ENCODE measurements at regions not wholly inside any gene's neighbourhood (a gene's known extent, or its start where the extent isn't known, plus 50 kb on each side); places are given as distances from the start of the nearest gene placed in this dataset.
"Not testable (repeated sequence)": the region's sequence is repeated elsewhere in the genome, so short reads cannot be mapped to it uniquely, and the experiment has no call there.

DNA sequence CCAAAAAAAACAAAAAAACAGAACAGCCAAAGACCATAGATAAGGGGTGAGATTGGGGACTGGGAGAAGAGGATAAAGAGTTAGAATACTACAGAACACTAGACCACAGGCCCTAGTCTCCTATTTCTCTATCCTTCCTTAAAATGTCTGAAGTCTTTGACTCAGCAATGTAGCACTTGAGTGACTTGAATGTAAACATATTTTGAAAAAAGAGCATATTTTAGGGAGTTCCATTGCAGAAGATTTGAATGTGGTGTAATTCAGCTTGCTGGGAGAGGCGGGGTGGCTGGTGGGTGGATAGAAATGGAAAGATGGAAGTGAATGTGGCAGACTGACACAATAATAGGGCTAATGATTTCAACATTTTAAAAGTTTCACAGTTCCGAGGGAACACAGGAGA is 144.9 kb downstream of the CHIC2 start:
- no peak for DNase-seq

DNA sequence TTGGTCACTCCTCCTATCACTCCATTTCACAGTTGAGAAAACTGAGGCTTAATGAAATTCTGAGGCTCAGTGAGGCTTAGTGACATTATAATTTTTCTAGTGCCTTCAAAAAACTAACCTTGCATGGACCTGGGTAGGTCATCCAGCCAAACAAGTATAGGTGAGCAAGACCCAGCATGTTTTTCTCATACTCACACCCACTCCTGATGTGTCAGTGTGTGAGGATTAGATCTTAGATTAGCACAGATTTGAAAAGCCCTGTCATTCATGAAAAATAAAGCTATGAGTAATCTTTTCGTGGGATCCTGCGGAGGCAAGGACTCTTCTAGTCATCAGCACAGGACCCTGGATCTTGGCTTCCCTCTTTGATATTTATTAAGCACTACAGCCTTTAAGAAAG is 146.7 kb downstream of the CHIC2 start:
- no peak for DNase-seq

DNA sequence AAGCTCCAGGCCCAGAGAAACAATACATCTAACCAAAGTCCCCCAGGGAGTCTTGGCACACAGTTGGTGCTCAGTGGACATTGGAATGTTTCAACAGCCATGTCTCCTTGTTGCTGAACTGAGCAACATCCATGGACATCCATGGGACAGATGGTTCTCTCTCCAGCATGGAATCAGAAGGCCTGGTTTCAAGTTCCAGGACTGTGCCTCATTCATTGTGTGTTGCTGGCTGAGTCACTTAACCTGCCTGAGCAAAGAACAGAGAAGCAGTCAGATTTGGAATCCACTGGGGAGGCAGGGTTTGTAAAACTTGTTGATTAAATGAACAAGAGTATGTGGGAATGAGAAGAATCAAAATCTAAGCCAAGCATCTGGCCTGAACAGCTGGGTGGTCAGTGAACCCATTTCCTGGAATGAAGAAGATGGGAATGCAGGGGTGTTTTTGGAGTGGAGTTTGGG is 147.9 kb downstream of the CHIC2 start:
- no peak for DNase-seq

DNA sequence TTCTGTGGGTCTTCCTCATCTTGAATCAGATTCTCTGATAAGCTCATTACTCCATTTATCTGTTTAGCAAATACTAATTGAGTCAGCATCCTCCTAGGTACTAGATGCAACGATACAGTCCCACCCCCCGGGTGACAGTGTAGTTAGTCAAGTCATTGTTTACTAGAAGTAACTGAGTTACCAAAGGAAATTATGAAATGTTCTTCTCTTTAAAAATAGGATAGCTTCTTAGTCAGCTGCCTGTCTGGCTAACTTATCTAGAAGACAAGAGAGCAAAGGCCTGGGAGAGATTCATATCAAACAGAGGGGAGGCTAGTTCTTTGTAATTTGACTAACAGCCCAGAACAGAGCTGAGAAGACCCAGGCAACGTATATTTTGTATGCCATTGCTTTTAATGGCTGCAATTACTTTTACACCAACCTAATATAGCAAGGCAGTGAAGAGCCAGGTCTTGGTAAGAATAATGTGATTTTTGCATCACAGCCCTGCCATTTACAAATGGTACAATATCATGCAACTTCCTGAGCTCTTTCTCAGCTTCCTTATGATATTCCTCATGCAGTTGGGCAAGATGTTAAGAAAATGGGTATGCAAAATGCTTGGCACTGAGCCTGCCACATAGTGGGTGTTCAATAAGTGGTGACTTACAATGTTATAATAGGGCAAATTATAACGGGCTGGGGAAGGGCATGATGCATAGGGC is 149.9 kb downstream of the CHIC2 start:
- no peak for DNase-seq

DNA sequence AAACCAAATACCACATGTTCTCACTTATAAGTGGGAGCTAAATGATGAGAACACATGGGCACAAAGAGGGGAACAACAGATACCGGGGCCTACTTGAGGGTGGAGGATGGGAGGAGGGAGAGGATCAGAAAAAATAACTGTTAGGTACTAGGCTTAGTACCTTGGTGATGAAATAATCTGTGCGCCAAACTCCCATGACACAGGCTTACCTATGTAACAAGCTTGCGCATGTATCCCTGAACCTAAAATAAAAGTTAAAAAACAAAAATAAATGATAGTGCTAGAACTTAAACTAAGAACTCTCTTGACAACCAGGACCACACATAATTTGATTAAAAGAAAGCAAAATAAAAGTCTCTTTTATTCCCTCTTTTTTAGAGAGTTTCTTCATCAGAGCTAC is 150.6 kb downstream of the CHIC2 start:
- no peak for DNase-seq

DNA sequence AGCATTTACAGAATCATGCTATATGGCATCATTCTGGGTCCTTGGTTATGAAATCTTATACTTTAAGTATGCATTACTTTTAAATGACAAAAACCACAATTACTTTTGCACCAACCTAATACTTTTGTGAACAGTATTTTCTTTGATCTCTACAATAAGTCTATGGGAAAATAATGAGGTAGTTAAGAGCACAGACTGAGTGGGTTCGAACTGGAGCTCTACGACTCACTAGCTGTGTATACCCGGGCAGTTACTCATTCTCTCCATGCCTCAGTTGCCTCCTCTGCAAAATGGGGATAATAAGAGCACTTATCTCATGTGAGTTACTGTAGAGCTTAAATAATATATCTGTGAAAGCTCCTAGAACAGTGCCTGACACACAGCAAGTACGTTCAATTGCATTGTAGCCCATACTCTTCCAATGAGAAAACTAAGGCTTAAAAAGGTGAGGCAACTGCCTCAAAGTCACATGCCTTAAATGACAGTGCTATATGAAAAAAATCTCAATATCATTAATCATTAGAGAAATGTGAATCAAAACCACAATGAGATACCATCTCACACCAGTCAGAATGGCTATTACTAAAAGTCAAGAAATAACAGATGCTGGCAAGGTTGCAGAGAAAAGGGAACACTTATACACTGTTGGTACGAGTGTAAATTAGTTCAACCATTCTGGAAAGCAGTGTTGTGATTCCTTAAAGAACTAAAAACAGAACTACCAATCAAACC is 151.5 kb downstream of the CHIC2 start:
- no peak for DNase-seq

DNA sequence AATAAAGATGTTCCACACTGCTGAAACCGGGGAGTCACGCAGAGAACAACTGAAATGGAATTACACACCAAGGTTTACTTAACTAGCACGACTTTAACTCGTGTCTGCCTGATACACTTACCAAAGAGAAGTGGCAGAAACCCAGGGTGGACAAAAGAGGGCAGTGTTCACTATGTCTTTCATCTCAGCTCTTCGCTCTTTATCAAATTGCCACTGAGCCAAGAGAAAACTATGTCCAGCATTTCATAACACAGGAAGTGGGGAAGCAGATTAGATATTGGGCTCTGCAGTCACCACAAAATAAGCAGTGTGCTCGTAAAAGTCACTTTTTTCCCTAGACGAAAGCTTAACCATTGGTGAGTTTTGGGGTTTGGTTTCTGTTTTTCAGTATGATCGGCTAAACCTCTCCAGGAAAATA is 155.7 kb downstream of the CHIC2 start:
- no peak for DNase-seq

DNA sequence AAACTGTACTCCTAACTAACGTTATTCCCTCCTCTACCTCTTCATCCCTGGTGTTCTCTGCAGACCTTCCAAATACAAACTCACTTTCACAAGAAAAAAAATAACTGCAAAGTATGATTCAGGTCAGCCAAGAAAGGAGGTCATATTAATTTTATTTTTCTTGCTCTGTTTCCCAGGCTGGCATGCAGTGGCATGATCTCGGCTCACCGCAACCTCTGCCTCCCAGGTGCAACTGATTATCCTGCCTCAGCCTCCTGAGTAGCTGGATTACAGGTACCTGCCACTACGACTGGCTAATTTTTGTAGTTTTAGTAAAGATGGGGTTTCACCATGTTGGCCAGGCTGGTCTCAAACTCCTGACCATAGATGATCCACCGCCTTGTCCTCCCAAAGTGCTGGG is 156.6 kb downstream of the CHIC2 start:
- no peak for DNase-seq

DNA sequence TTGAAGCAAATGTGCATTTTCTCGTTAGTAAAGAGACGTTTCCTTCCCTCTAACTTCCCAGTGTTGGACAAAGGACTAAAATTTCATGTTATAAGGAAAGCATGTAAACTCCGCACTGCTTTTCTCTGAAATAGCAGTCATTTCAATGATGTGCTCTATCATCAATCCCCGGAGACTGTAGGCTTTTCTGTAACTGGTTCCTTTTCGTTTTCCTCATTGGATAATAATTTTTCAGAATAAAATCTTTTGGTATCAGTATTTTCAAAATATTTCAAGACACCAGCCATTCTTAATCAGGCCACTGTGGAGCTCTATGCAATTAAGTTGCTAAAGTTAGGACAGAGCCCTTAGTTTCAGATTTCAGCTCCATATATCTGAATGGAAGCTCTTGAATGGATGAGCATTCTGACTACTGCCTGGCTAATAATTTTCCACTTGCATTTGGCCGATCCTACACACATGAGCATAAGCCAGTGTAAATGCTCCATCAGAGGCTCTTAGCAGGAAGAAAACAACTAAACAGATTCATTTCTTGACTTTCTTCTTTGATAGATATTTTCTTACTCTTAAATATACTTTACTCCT is 157.7 kb downstream of the CHIC2 start:
- DNase-seq = no peak

DNA sequence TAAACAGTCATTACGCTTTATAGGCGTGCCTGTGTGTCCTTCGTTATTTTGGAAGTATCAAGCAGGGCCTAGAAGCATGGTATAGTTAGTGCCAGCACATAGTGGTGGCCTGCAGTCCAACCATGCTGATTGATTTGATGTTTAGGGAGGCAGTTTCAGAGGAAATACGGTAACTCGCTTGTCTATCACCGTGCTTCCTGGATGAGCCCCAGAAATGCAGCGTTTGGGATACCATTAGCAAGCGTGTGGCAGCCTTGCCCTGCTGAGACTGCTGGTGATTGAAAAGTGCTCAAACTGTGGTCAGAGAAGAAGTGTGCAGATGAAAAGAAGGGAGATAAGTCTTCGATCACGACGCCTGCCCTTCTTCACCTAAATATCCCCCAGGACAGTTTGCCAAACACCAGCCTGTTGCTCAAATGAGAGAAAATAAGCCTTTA is 158.4 kb downstream of the CHIC2 start:
- no peak for DNase-seq

DNA sequence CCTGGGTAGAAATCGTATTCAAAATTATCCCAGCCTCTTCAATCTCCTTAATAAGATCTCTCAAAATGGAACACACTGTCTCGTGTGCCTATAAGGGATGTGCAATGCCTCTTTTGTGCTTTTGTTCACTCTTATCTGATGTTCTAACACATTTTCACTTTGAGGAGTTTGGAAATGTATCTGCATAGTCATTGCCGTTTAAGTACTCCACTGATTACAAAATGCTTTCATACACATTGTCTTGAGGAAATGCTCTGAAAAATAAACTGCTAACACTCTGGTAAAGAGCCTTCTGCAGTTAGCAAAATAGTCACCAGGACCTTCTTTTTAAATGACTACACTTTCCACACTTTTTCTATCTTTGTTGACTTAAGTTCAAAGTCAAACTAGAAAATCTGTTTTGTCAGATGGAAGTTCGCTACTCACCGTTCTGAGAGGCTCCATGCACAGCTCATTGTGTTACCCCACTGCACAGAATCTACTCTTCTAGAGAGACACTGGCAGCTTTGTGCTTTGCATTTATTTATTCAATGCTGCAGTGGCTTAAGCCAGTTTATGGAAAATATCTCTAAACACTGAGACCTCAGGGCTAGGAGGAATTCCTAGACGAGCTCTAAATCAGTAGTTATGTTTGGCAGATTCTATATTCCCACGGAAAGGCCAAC is 159.0 kb downstream of the CHIC2 start:
- DNase-seq = no peak

DNA sequence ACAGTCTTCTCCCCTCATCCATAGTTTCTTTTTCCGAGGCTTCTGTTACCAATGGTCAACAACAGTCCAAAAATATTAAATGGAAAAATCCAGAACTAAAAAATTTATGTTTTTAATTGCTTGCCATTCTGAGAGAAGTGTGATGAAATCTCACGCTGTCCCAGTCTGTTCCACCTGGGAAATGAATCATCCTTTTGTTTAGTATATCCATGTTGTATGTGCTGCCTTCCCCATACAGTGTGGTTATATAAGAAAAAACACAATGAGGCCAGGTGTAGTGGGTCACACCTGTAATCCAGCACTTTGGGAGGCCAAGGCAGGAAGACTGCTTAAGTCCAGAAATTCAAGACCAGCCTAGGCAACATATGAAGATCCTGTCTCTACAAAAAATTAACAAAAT is 161.6 kb downstream of the CHIC2 start:
- no peak for DNase-seq

DNA sequence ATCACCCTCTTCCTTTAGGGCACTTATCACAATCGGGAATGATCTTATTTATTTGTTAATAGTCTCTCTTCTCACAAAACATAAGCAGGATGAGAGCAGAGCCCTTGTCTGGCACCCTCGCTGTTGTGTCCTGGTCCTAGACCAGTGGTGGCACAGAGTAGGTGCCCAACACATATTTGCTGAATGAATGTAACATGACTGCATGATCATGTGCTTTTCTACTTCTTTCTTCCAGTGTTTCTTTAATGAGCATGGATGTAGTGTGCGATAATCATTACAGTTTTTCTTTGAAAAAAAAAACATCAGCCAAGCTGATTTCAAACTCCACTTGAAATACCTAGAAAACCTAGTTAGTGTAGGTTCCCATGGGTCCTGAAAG is 164.1 kb downstream of the CHIC2 start:
- no peak for DNase-seq

DNA sequence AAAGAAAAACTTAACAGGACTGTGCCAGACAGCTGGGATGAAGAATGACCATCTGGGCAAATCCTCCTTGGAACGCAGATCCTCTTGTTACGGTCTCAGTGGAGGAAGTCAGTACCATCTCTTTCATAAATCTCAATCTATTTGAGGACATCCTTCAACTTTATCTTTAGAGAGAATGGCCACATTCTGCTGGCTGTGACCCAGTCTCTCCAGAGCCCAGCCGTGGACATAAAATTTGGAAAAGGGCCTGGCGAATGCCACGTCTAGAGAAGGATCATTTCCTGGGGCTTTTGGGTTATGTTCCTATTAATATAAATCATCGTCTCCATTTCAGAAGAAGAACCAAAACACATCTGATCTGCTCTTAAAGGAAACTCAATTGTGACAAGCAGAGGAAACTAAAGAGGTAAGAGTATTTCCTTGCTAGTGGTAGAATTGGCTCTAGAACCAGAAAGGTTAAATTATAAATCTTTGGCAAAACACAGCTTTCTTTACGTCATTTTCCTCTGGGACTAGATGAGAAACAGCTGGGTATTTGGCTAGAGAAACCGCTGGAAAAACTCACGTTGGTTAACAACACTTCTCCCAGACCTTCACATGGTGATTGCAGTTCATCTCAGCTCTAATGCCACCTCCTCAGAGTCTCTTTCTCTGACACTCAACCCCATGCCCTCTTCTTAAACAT is 164.7 kb downstream of the CHIC2 start:
- no peak for DNase-seq

DNA sequence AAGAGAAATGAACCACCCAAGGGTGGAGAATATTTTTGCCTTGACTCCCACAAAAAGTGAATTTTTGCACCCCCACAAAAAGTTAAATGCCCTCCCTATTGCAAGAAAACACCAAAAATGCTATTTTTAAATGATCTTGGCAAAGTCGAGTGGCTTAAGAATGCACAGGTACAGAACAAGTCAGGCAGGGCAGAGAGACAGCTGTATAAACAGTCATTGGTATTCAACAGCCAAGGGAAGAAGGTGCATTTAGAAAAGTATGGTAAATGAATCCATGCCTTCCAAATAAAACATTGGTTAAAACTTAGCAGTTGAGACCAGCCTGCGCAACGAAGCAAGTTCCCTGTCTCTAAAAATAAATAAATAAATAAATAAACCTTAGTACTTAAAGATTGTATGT is 169.3 kb downstream of the CHIC2 start:
- DNase-seq = no peak

DNA sequence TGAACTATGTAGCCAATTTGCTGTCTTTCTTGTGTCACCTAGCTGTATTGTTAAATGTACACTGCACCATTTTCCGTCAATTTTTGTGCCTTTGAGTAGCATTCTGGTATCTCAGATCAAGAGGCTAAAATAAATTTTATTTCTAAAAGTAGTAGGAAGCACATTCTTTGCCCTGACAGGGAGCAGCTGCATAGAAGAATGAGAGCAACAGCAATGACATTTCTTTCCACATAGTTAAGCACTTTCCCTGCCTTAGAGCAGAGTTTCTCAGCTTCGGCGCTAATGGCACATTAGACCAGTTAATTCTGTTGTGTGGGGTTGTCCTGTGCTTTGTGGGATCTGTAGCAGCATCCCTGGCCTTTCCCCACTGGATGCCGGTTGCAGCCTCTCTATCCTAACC is 173.9 kb downstream of the CHIC2 start:
- DNase-seq = no peak

DNA sequence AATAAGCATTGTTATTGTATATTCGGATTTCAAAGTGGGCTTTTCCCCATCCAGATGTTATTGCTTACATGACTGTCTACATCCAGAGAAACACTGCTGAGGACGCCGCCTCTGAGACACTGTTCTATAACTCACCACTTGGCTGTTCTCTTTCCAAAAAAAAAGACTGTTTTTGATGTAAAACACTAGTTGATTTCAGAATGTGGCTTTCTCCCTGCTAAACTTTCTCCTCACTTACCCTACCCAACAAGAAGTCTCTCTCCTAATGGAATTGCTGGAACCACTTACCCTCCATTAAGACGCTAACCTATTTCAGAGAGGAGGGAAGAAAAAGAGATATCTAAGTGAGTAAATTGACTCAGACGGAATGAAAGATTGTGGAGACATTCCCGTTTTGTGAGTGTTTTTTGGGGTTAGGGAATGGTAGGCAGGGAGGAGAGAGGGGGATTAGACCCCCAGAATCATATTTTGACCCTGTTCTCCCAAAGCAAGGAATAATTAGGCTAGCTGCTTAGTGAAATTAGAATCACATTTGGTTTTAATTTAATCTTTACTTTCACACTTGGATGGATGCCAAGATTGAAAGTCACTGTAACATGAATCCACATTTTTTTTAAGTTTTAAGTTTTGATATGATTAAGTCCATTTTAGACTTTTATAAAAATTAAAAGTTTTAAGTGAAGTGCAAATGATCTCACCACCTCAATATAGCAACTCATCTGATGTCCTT is 174.9 kb downstream of the CHIC2 start:
- no peak for DNase-seq

DNA sequence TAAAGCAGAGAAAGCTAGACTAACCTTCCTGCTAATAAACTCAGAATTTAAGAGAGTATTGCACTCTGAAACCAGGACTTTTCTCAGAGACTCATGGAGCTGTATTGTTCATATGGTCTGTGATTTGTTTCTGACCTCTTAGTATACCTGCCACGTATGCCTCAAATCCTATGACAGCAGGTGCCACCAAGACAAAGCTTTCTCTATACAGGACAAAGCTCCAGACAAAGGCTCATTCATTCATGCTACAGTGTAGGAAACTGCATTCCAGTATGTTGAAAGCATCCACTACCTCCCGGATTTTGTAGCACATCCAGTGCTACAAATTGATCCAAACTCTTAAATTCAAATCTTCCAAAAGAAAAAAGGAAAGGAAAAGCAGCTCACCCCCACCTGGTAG is 178.3 kb downstream of the CHIC2 start:
- no peak for DNase-seq

DNA sequence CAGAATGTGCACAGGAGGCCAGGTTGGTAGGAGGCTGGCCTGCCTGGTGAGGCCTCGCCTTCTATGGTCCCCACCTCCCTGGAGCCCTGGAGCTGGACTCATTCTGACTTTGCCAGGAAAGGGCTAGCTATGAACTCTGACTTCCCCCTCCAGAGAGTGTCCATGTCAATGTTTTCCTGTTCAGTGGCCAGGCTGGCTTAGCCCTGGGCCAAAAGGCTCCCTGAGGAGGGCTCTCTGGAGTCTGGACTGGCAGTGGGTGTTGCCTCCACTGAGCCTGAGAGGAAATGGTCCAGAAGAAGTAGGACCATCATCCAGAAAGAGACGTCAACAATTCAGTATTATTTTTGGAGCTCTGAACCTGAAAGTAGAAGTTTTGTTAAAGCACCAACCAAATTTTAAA is 178.7 kb downstream of the CHIC2 start:
- no peak for DNase-seq

DNA sequence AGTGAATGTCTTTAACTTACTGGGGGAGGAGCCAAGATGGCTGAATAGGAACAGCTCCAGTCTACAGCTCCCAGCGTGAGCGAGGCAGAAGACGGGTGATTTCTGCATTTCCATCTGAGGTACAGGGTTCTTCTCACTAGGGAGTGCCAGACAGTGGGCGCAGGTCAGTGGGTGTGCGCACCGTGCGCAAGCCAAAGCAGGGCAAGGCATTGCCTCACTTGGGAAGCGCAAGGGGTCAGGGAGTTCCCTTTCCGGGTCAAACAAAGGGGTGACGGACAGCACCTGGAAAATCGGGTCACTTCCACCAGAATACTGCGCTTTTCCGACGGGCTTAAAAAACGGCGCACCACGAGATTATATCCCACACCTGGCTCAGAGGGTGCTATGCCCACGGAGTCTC is 187.3 kb downstream of the CHIC2 start:
- DNase-seq = not testable (repeated sequence)

DNA sequence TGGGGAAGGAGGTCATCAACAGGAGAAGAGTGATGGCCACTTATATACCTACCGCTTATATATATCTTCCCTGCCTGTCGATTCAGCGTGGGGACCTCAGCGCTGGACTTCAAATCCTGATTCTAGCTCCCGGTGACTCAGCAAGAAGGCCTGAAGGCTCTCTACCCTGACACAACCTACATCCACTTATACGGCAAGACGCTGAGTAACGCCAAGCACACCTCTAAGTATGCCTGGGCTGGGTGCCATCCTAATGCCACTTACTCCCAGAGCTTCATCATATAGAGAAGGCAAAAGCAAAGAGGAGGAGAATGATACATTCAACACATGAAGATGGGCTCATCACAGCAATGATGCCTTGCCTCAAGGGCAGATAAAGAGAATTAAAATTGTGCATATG is 198.3 kb downstream of the CHIC2 start:
- DNase-seq = no peak

DNA sequence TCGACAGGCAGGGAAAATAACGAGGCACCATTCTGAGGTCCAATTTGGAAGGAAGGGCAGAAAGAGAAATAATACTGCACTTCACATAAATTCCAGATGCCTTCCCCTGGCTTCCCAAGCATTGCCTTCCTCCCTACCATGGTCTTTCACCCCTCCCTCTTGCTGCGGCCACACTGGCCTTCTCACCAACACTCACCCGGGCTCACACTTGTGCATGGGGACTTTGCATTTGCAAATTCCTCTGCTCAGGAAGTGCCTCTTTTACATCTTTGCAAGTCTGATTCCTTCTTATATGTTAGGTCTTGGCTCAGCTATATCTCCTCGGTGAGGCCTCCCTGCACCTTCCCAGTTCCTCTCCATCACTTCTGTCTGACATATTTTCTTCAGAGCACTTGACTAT is 199.4 kb downstream of the CHIC2 start:
- DNase-seq = no peak
